Activated CD4-positive, alpha-beta T cell treated with anti-CD3 and anti-CD28 coated beads, Interleukin-2, amount 50 U/mL, for 4 hours (primary cell): ENCODE measurements at regions not wholly inside any gene's neighbourhood (a gene's known extent, or its start where the extent isn't known, plus 50 kb on each side); places are given as distances from the start of the nearest gene placed in this dataset.
"Not testable (repeated sequence)": the region's sequence is repeated elsewhere in the genome, so short reads cannot be mapped to it uniquely, and the experiment has no call there.

Source experiments
- DNase-seq, 2 experiments: peaks; one replicate each; pipeline ENCODE4 v3.0.0-alpha.2; 2020

- no peak for DNase-seq
Observed at GRCh38 chr2:181792906-181793305, 98.6 kb upstream of the ITPRID2 start.

GRCh38 chr2:181798022-181798421, 93.5 kb upstream of the ITPRID2 start:
- DNase-seq: no peak

GRCh38 chr2:181802300-181802699, 89.2 kb upstream of the ITPRID2 start:
- not testable (repeated sequence) for DNase-seq

GRCh38 chr2:181803903-181804799, 87.4 kb upstream of the ITPRID2 start:
- not testable (repeated sequence) for DNase-seq

GRCh38 chr2:181805228-181806038, 86.1 kb upstream of the ITPRID2 start:
- no peak for DNase-seq

- DNase-seq: no peak
Observed at GRCh38 chr2:181806039-181806392, 85.5 kb upstream of the ITPRID2 start.

- no peak for DNase-seq
Observed at GRCh38 chr2:181807526-181807925, 84.0 kb upstream of the ITPRID2 start.

- no peak for DNase-seq
Observed at GRCh38 chr2:181810823-181811695, 80.5 kb upstream of the ITPRID2 start.

- no peak for DNase-seq
Observed at GRCh38 chr2:181812106-181812743, 79.3 kb upstream of the ITPRID2 start.

- DNase-seq: no peak
Observed at GRCh38 chr2:181814057-181814491, 77.5 kb upstream of the ITPRID2 start.

- no peak for DNase-seq
Observed at GRCh38 chr2:181817509-181817908, 74.0 kb upstream of the ITPRID2 start.

GRCh38 chr2:181818058-181818680, 73.4 kb upstream of the ITPRID2 start:
- DNase-seq: no peak

- DNase-seq: no peak
Observed at GRCh38 chr2:181818840-181819239, 72.7 kb upstream of the ITPRID2 start.

GRCh38 chr2:181821049-181821448, 70.5 kb upstream of the ITPRID2 start:
- DNase-seq: no peak

GRCh38 chr2:181822097-181822496, 69.4 kb upstream of the ITPRID2 start:
- no peak for DNase-seq

GRCh38 chr2:181823405-181823804, 68.1 kb upstream of the ITPRID2 start:
- DNase-seq: no peak

GRCh38 chr2:181828122-181828705, 63.3 kb upstream of the ITPRID2 start:
- no peak for DNase-seq

- no peak for DNase-seq
Observed at GRCh38 chr2:181829230-181829629, 62.3 kb upstream of the ITPRID2 start.

GRCh38 chr2:181832015-181832414, 59.5 kb upstream of the ITPRID2 start:
- no peak for DNase-seq

- DNase-seq: no peak
Observed at GRCh38 chr2:181836583-181836982, 54.9 kb upstream of the ITPRID2 start.

GRCh38 chr2:181837563-181837962, 54.0 kb upstream of the ITPRID2 start:
- DNase-seq: no peak

- no peak for DNase-seq
Observed at GRCh38 chr2:181839811-181840210, 51.7 kb upstream of the ITPRID2 start.
